Muscle layer of duodenum (tissue), 2 donors: ENCODE measurements at regions not wholly inside any gene's neighbourhood (a gene's known extent, or its start where the extent isn't known, plus 50 kb on each side); places are given as distances from the start of the nearest gene placed in this dataset.

Experiments used
- H3K27ac ChIP-seq: one replicate; pipeline ENCODE4 v1.7.0; 2013; ENCODE audit warnings: mild to moderate bottlenecking, low read length
- H3K27me3 ChIP-seq: one replicate; pipeline ENCODE4 v1.7.0; 2013; ENCODE audit warnings: low read depth, mild to moderate bottlenecking, control low read depth, low read length
- H3K36me3 ChIP-seq, 2 donors: one replicate each; pipeline ENCODE4 v1.7.0; 2013; ENCODE audit warnings: low read length in 2 of 2, control low read depth in 1 of 2, mild to moderate bottlenecking in 1 of 2; ENCODE audit not compliant: insufficient read depth in 2 of 2, control insufficient read depth in 1 of 2
- H3K4me1 ChIP-seq, 2 donors: one replicate each; pipeline ENCODE4 v1.7.0; 2013; ENCODE audit warnings: low read length in 2 of 2, mild to moderate bottlenecking in 2 of 2, control low read depth in 1 of 2, moderate library complexity in 1 of 2; ENCODE audit not compliant: insufficient read depth in 2 of 2, control insufficient read depth in 1 of 2
- H3K4me3 ChIP-seq, 2 donors: one replicate each; pipeline ENCODE4 v1.7.0; 2013; ENCODE audit warnings: low read length in 2 of 2, low read depth in 1 of 2, mild to moderate bottlenecking in 1 of 2
- H3K9me3 ChIP-seq, 2 donors: one replicate each; pipeline ENCODE4 v1.7.0; 2013; ENCODE audit warnings: low read length in 2 of 2, control low read depth in 1 of 2, mild to moderate bottlenecking in 1 of 2; ENCODE audit not compliant: control insufficient read depth in 1 of 2
- donor health status: healthy.

DNA sequence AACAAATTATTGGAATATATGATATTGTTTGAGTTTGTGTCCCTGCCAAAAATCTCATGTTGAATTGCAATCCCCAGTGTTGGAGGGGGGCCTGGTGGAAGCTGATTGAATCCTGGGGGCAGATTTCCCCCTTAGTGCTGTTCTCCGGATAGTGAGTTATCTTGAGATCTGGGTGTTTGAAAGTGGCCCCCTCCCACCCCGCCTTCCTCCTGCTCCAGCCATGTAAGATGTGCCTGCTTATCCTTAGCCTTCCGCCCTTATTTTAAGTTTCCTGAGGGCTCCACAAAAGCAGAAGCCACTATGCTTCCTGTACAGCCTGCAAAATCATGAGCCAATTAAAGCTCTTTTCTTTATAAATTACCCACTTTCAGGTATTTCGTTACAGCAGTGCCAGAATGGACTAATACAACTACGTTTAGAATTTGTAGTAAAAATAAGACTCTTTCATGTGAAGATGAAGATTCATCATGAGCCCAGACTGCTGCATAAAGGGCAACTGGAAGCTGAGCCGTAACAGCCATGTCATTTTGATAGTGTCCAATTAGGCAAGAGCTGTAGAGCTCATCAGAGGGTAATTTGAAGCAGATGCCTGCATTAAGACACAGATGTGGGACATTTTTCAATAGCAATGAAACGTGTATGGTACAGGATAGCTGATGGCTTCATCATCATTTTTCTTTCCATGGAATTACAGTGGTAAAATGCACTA, 1007.2 kb downstream of the REEP3 start:
- H3K27ac ChIP-seq = no peak overlapping the region
- no peaks in the 10 kb centered on the region for H3K9me3 ChIP-seq
- H3K27me3 ChIP-seq = no peaks in the 10 kb centered on the region
- H3K36me3 ChIP-seq = no peaks in the 10 kb centered on the region
- H3K4me3 ChIP-seq = no peak overlapping the region
- H3K4me1 ChIP-seq = no peaks in the 10 kb centered on the region

DNA sequence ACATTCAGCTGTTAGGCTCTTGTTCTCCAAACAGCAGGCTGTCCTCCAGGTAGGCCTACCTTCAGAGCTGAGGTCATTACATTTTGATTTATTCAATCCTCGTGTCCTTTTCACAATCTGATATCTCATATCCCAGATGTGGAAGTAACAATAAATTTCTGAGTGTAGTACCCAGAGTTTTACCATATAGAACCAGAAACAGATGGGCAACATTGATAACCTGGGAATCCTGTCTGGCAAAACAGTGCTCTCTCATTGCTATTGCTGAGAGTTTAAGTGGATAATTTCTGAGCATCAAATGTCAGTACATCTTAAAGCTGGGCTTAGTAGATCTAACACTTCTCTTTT, 1007.8 kb downstream of the REEP3 start:
- H3K36me3 ChIP-seq = no peaks in the 10 kb centered on the region
- no peak overlapping the region for H3K27ac ChIP-seq
- no peaks in the 10 kb centered on the region for H3K27me3 ChIP-seq
- H3K4me1 ChIP-seq = no peaks in the 10 kb centered on the region
- no peak overlapping the region for H3K4me3 ChIP-seq
- H3K9me3 ChIP-seq = no peaks in the 10 kb centered on the region

DNA sequence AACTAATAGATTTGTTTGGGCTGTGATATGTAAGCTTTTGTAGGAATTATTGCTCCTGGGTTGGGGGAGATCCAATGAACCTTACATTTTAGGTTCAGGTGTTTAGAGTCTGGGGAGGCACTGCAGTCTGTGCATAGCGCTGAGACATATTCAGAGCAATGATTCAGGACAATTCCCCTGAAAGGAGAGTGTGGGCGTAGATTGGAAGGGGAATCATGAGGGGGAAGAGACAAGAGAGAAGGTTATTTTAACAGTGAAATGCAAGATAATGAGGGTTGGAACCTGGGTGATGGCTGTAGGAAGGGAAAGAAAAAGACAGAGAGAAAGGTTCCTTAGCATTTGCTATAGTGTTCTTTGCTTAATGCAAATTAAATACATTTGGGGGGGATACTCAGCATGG, 1013.4 kb downstream of the REEP3 start:
- H3K4me1 ChIP-seq = no peaks in the 10 kb centered on the region
- H3K27me3 ChIP-seq = no peaks in the 10 kb centered on the region
- no peak overlapping the region for H3K27ac ChIP-seq
- no peaks in the 10 kb centered on the region for H3K36me3 ChIP-seq
- H3K9me3 ChIP-seq = no peaks in the 10 kb centered on the region
- H3K4me3 ChIP-seq = no peak overlapping the region

DNA sequence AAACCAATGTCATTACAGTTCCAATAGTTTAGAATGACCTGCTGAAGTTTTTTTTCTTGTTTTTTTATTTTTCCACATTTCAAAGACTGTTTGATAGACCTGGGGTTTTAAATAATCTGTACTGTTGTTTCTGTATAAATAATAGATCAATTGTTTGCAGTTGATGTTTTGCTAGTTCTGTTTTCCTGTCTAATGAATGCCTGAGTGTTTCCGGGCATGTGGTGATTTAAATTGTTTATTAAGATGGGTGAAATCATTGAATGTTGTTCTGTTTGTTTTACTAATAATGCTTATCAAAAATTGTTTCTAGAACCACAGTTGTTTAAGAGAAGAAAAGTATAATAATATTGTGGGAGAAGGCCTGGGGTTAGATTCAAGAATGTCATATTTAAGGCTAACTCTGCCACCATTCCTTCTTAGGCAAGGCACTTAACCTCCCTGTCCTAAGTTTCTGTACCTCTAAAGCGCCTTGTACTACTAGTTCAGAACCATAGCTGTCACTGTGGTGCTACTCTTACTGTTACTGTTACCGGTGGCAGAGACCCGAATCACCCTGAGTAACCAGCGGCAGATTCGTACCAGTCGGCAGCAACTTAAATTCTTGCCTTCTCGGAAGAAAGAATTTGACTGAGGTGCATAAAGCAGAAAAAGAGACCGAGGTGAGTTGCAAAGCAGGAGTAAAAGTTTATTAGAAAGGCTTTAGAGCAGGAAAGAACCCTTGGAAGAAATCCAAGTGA, 1014.1 kb downstream of the REEP3 start:
- Histone ChIP-seq H3K4me1 (no peaks in the 10 kb centered on the region), H3K27me3 (no peaks in the 10 kb centered on the region), H3K4me3 (no peak overlapping the region), H3K9me3 (no peaks in the 10 kb centered on the region), H3K36me3 (no peaks in the 10 kb centered on the region), H3K27ac (no peak overlapping the region)

DNA sequence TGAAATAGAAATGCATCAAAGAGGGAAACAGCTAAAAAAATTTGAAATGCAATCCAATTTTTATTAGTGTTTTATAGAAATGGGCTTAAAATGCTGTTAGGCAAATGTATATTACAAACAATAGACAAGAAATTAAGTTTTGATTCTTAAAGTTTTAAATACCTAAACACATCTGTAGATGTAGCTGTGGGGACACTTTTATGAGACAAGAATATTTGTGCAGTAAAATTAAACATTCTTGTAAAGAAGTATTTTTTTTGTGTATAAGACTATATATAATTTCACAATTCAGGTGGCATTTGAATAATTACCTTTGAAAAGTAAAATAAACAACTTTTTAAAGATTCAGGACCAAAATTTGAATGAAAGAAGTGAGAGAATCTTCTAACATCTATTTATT, 1015.9 kb downstream of the REEP3 start:
- no peaks in the 10 kb centered on the region for H3K36me3 ChIP-seq
- no peaks in the 10 kb centered on the region for H3K27me3 ChIP-seq
- no peaks in the 10 kb centered on the region for H3K4me1 ChIP-seq
- H3K9me3 ChIP-seq = no peaks in the 10 kb centered on the region
- no peak overlapping the region for H3K4me3 ChIP-seq
- no peak overlapping the region for H3K27ac ChIP-seq

DNA sequence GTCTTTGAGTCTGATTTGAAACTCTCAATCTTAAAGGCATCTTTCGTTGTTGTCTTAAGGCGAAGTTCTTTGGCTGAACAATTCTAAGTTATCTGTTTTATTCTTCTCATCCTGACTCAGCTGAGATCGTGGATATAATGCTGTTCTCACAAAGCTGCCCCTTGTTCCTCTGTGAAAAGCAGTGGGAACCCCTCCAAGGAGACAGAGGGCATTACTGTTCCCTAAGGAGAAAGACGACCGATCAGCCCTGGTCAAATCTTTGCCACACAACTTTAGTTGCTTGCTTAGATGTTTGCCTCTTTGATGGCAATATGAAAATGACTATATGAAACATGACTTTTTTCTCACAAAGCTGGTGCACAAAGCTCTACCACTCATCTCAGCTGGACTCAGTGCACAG, 1016.7 kb downstream of the REEP3 start:
- Histone ChIP-seq H3K27me3 (no peaks in the 10 kb centered on the region), H3K36me3 (no peaks in the 10 kb centered on the region), H3K4me1 (no peaks in the 10 kb centered on the region), H3K27ac (no peak overlapping the region), H3K9me3 (no peaks in the 10 kb centered on the region), H3K4me3 (no peak overlapping the region)

DNA sequence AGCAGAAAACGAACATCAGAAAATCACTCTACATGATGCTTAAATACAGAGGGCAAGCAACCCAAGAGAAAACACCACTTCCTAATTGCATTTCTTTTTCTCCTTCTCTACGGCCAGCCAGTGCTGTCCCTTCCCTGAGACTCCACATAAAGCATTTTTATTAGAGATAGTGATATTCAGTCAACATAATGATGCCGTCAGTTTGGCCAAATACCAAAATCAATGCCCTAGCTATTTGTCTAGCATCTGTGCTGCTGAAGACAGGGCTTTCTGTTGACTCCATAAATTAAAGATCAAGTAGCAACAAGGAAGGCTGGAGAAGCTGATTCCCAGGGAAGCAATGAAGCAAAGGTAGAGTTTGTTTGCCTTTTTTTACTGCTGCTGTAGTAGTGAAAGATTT, 1024.9 kb downstream of the REEP3 start:
- H3K36me3 ChIP-seq = no peaks in the 10 kb centered on the region
- H3K27me3 ChIP-seq = no peaks in the 10 kb centered on the region
- H3K4me3 ChIP-seq = no peak overlapping the region
- H3K9me3 ChIP-seq = no peaks in the 10 kb centered on the region
- no peak overlapping the region for H3K27ac ChIP-seq
- no peaks in the 10 kb centered on the region for H3K4me1 ChIP-seq

DNA sequence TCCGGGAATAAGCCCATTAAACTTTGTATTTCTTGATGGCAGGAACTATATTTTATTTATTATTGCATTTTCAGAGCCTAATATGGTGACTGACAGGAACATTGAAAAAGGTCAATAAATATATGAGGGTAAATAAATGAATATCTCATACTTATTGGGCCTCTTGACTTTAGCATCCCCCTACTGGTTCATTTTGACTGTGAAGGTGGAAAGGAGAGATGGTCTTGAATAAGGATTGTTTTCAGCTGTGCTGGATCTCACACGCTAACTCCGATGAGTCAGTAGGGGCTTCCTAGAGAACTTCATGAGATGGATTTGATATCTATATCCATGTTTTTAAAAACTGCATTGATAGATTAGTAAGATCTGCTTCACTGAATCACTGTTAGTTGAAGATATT, 1026.0 kb downstream of the REEP3 start:
- Histone ChIP-seq H3K4me1 (no peaks in the 10 kb centered on the region), H3K36me3 (no peaks in the 10 kb centered on the region), H3K9me3 (no peaks in the 10 kb centered on the region), H3K4me3 (no peak overlapping the region), H3K27me3 (no peaks in the 10 kb centered on the region), H3K27ac (no peak overlapping the region)

DNA sequence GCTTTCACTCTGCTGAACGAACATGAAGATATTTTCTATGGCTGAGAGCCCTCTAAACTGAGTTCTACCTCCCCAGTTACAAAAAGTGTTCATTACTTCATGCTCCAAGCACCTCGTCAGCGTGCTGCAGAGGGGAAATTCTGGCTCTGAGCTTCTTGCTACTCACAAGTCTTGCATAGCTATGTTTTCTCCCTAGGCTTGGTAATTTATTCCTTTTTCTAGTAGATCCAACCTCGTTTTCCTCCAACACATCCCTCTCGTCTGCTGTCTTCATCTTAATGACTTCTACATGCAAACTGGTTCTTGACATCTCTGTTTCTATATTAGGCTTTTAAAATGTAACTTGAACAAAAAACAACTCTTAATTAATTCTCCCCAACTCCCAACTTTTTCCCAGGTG, 1034.5 kb downstream of the REEP3 start:
- no peak overlapping the region for H3K4me3 ChIP-seq
- H3K36me3 ChIP-seq = no peaks in the 10 kb centered on the region
- H3K27ac ChIP-seq = no peak overlapping the region
- H3K27me3 ChIP-seq = no peaks in the 10 kb centered on the region
- H3K9me3 ChIP-seq = no peaks in the 10 kb centered on the region
- H3K4me1 ChIP-seq = no peaks in the 10 kb centered on the region

DNA sequence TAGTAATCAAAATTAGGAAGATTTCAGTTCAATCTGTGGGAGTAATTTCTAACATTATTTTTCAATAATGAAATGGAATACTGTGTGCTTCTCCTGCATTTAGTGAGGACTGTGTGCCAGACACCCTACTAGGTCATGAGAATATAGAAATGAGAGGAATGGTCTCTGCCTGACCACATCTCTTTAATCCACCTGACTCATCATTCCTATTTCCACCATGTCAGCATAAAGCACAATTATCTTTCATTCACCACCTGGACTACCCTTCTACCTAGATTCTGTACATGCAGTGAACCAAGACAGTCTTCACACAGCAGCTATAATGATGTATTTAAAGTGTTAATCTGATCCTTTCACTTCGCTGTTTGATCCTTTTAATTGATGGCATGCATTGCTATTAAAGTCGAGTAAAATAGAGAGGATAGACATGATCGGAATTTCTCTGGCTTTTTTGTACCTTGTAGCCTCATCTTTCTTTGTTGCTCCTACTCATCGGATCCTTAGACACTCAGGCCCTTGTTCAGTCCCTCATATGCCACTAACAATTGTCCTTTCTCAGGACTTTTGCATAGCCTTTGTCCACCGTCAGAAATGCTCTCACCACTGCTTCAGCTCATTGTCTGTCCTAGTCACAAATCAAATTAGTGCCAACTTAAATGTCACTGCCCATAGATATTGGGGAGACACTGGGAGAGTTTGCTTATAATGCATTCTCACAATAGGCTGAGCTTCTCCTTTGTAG, 1037.1 kb downstream of the REEP3 start:
- Histone ChIP-seq H3K4me3 (no peak overlapping the region), H3K27ac (no peak overlapping the region), H3K9me3 (peaks cover 0 to 3% of the 10 kb centered on the region in 2 donors), H3K4me1 (no peaks in the 10 kb centered on the region), H3K36me3 (no peaks in the 10 kb centered on the region), H3K27me3 (no peaks in the 10 kb centered on the region)

DNA sequence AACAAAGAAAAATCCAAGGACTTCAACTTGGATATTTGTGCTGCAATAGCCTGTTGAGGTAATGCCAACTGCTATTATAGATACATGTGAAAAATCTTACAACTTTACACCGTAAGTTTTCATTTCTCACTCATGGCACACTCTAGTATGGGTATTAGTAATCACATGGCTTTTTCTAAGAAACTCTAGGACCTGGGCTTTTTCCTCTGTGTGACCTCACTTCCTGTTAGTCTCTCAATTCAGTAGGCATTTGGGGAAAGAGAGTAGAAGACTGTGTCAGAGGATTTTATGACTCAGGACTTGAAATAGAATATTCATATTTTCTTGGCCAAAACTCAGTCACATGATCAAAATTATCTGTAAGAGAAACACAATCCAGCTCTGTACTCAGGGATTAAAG, 1049.9 kb downstream of the REEP3 start:
- H3K27me3 ChIP-seq = no peaks in the 10 kb centered on the region
- peaks cover 0 to 9% of the 10 kb centered on the region in 2 donors for H3K4me1 ChIP-seq
- H3K36me3 ChIP-seq = no peaks in the 10 kb centered on the region
- H3K9me3 ChIP-seq = no peaks in the 10 kb centered on the region
- H3K27ac ChIP-seq = no peak overlapping the region
- no peak overlapping the region for H3K4me3 ChIP-seq
